ENCODE measurements at regions not wholly inside any gene's neighbourhood (a gene's known extent, or its start where the extent isn't known, plus 50 kb on each side); places are given as distances from the start of the nearest gene placed in this dataset.

DNA sequence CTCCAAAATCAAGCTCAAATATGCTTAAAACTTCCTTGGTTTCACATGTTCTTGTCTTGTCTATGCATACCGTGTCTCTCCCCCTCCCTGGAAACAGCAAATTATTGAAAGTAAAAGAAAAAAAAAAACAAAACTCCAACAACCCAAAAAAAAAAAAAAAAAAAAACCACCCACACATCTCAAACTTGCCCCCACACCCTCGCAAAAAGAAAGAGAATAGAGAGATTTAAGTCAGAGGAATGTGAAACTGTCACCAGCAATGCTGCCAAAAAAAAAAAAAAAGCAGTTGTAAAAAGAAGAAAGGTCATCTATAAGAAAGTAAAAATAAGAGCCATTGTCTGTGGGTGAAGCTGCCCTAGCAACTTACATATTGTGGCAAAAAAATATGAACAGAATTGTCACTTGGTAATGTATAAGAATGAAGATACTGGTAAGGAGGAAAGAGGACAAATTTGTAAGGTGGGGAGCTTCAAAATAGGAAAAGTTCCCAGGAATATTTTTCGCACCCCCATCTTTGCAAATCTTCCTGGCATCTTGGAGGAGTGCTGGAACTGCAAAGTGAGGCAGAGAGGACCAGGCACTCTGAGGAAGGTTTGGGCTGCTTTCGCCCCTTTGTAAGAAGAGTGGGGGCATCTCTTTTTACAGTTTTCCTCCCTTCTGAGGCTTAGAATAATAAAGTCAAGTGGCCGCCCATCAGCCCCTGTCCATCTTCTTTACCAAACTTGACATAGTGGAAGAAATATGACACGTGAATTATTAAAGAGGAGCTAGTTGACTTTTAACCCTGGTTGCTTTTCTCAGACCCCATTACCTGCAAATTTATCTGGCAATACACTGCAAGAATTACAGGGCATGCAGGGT lies 81.8 kb downstream of the NR2F2 start:
- TF ChIP-seq, protein P1, sequence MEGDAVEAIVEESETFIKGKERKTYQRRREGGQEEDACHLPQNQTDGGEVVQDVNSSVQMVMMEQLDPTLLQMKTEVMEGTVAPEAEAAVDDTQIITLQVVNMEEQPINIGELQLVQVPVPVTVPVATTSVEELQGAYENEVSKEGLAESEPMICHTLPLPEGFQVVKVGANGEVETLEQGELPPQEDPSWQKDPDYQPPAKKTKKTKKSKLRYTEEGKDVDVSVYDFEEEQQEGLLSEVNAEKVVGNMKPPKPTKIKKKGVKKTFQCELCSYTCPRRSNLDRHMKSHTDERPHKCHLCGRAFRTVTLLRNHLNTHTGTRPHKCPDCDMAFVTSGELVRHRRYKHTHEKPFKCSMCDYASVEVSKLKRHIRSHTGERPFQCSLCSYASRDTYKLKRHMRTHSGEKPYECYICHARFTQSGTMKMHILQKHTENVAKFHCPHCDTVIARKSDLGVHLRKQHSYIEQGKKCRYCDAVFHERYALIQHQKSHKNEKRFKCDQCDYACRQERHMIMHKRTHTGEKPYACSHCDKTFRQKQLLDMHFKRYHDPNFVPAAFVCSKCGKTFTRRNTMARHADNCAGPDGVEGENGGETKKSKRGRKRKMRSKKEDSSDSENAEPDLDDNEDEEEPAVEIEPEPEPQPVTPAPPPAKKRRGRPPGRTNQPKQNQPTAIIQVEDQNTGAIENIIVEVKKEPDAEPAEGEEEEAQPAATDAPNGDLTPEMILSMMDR (IDR thresholded peaks at IDR 0.05) = no peak
- DNase-seq (ENCODE audit: low spot score) = no peak
- no peak overlapping the region for H3K4me3 ChIP-seq
- H3K36me3 ChIP-seq = no peaks in the 10 kb centered on the region
- H3K27me3 ChIP-seq = peaks cover 26 to 48% of the 10 kb centered on the region in 2 donors
- H3K27ac ChIP-seq = no peak overlapping the region
- peaks cover 0 to 34% of the 10 kb centered on the region in 2 donors for H3K4me1 ChIP-seq
- H3K9me3 ChIP-seq = no peaks in the 10 kb centered on the region

DNA sequence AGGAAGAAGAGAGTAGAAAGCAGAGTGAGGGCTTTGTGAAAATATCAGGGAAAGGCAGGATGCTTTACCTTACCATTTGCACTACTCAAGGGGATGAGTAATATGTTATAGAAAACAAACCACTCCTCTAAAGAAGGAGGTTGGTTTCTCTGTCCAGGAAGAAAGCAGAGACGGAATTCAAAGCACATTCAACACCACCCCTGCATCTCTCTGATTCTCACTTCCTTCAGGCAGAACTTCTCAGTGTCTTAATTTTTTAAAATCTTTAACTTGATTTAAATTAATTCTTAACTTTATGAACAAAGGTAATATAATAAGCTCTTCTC lies 82.4 kb downstream of the NR2F2 start:
- Histone ChIP-seq H3K27me3 (peaks cover 26 to 49% of the 10 kb centered on the region in 2 donors), H3K9me3 (no peaks in the 10 kb centered on the region), H3K36me3 (no peaks in the 10 kb centered on the region), H3K4me3 (no peak overlapping the region), H3K4me1 (peaks cover 0 to 38% of the 10 kb centered on the region in 2 donors), H3K27ac (no peak overlapping the region)
- DNase-seq (ENCODE audit: low spot score) = no peak
- TF ChIP-seq, protein P1 (IDR thresholded peaks at IDR 0.05) = no peak

DNA sequence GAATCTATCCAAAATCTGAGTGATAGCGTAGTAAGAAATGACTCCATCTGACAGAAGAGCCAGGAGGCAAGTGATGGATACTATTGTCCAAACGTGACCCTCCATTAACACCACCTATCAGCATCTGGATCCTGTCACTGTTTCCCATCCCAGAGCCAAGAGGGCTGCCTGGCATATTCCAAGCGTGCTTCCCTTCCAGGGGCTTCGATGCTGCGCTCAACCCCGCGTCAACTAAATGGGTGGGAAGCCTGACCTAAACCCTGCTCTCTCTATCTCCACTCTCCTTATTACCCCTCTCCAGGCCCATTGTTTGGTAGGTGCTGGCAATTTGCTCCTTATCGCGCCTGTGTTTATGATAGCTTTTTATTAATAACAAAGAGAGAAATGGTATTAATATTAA lies 83.2 kb downstream of the NR2F2 start:
- Histone ChIP-seq H3K4me1 (peaks cover 0 to 38% of the 10 kb centered on the region in 2 donors), H3K4me3 (no peak overlapping the region), H3K27me3 (peaks cover 26 to 51% of the 10 kb centered on the region in 2 donors), H3K27ac (no peak overlapping the region), H3K9me3 (no peaks in the 10 kb centered on the region), H3K36me3 (no peaks in the 10 kb centered on the region)
- TF ChIP-seq, protein P1 (IDR thresholded peaks at IDR 0.05) = no peak
- DNase-seq (ENCODE audit: low spot score) = no peak

DNA sequence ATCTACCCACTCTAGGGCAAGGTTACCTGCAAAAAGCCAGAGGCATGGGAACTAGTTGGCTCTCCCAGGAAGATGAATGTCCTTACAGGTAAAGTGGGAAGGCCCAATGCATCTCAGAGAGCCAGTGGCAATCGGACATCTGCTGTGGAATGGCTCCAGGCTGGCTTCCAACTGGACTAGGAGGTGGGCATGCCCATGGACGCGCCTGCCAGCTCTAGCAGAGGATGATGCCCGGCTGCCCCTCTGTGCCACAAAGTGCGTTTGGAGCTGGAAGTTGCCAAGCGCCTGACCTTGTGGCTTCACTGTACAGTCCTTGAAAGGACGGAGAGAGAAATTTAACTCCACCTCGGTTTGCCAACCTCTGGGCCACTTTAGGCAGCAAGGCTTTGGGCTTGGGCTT lies 84.4 kb downstream of the NR2F2 start:
- Histone ChIP-seq H3K27me3 (peaks cover 19 to 38% of the 10 kb centered on the region in 2 donors), H3K36me3 (no peaks in the 10 kb centered on the region), H3K27ac (no peak overlapping the region), H3K4me3 (no peak overlapping the region), H3K4me1 (peaks cover 0 to 26% of the 10 kb centered on the region in 2 donors), H3K9me3 (no peaks in the 10 kb centered on the region)
- TF ChIP-seq, protein P1 (IDR thresholded peaks at IDR 0.05) = no peak
- DNase-seq (ENCODE audit: low spot score) = no peak

DNA sequence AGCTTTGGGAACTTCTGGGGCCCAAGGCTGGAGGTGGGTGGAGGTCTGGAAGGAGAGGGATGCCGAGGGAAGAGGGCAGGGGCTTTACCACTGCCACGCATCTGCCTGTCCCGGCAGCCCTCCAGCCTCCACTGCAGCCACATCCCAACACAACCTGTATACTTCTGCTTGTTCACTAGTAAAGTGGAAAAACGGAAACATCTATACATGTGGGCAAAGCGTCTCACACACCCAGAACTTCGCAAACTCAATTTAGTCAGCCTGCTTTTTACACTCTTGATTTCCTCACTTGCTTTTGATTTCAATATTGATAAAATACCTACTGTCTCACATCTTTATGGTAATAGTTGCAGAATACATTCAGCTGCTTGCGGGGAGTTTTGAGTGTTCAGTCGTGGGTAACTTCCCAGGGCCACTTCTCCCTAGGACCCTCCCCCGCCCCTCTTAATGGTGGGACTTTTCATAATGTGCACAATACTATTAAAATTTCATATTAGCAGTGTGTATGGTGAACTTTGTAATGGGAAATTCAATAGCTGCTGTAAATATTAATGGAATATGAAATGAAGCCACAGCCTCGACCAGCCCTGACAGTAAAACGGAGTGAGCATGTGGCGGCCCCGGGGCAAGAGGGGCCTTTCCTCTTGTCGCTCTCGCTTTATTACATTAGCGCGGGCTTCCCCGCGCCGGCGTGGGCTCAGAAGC lies 85.2 kb downstream of the NR2F2 start:
- no peak for DNase-seq (ENCODE audit: low spot score)
- H3K27ac ChIP-seq = no peak overlapping the region
- H3K36me3 ChIP-seq = no peaks in the 10 kb centered on the region
- TF ChIP-seq, protein P1 (IDR thresholded peaks at IDR 0.05) = no peak
- peak overlapping the region in 1 of 2 donors; percentile 37 for H3K4me3 ChIP-seq
- peaks cover 0 to 18% of the 10 kb centered on the region in 2 donors for H3K4me1 ChIP-seq
- H3K9me3 ChIP-seq = no peaks in the 10 kb centered on the region
- peaks cover 11 to 37% of the 10 kb centered on the region in 2 donors for H3K27me3 ChIP-seq
